ENCODE measurements at regions not wholly inside any gene's neighbourhood (a gene's known extent, or its start where the extent isn't known, plus 50 kb on each side); places are given as distances from the start of the nearest gene placed in this dataset.

- TF ChIP-seq POLR2A (IDR thresholded peaks at IDR 0.05; ENCODE audit: low read length): no peak
- TF ChIP-seq GATA1 (IDR thresholded peaks at IDR 0.05; ENCODE audit: low read depth, low read length): no peak
These were observed 161.8 kb downstream of the LNPK start for GRCh38 chr2:175840256-175840655.
